Dermis blood vessel endothelial cell (primary cell): ENCODE measurements at regions not wholly inside any gene's neighbourhood (a gene's known extent, or its start where the extent isn't known, plus 50 kb on each side); places are given as distances from the start of the nearest gene placed in this dataset.
"Not testable (repeated sequence)": the region's sequence is repeated elsewhere in the genome, so short reads cannot be mapped to it uniquely, and the experiment has no call there.

Experiments
- DNase-seq: peaks from one replicate; pipeline ENCODE4 v3.0.0; 2010

GRCh38 chr4:127528302-127528701, 104.5 kb upstream of the INTU start:
- no peak for DNase-seq

GRCh38 chr4:127529879-127530278, 102.9 kb upstream of the INTU start:
- DNase-seq = not testable (repeated sequence)

- peak; percentile 2 for DNase-seq
Observed at GRCh38 chr4:127533028-127533700, 99.6 kb upstream of the INTU start.

GRCh38 chr4:127534041-127534825, 98.5 kb upstream of the INTU start:
- no peak for DNase-seq

- DNase-seq = no peak
Observed at GRCh38 chr4:127538016-127538415, 94.7 kb upstream of the INTU start.

- DNase-seq = no peak
Observed at GRCh38 chr4:127540497-127541025, 92.2 kb upstream of the INTU start.

- no peak for DNase-seq
Observed at GRCh38 chr4:127545271-127545670, 87.5 kb upstream of the INTU start.

GRCh38 chr4:127548990-127549925, 83.5 kb upstream of the INTU start:
- DNase-seq = no peak

- no peak for DNase-seq
Observed at GRCh38 chr4:127555106-127555505, 77.7 kb upstream of the INTU start.

GRCh38 chr4:127558088-127558487, 74.7 kb upstream of the INTU start:
- no peak for DNase-seq

- no peak for DNase-seq
Observed at GRCh38 chr4:127558489-127559407, 74.0 kb upstream of the INTU start.

- DNase-seq = no peak
Observed at GRCh38 chr4:127559981-127560380, 72.8 kb upstream of the INTU start.

GRCh38 chr4:127560755-127561154, 72.0 kb upstream of the INTU start:
- DNase-seq = no peak

- DNase-seq = no peak
Observed at GRCh38 chr4:127574643-127575042, 58.1 kb upstream of the INTU start.

GRCh38 chr4:127575888-127576287, 56.9 kb upstream of the INTU start:
- DNase-seq = no peak

GRCh38 chr4:127578491-127578890, 54.3 kb upstream of the INTU start:
- no peak for DNase-seq

GRCh38 chr4:127578967-127579366, 53.8 kb upstream of the INTU start:
- no peak for DNase-seq

GRCh38 chr4:127579821-127580220, 52.9 kb upstream of the INTU start:
- DNase-seq = no peak

GRCh38 chr4:127580300-127580699, 52.5 kb upstream of the INTU start:
- no peak for DNase-seq

- no peak for DNase-seq
Observed at GRCh38 chr4:127580891-127581290, 51.9 kb upstream of the INTU start.
